Adrenal gland (tissue), 9 donors: ENCODE measurements at regions not wholly inside any gene's neighbourhood (a gene's known extent, or its start where the extent isn't known, plus 50 kb on each side); places are given as distances from the start of the nearest gene placed in this dataset.

Source experiments
- DNase-seq, 7 donors: peaks; one replicate each; pipeline ENCODE4 v3.0.0-alpha.2; 2019 to 2020
- H3K27ac ChIP-seq, 5 donors: fragments of 200-600 bp; sonication (generic) in 4 of 5; 1 replicate in 3 of 5; 2 replicates in 2 of 5; pipeline versions ENCODE4 v1.5.1 to v1.8.0; 2016 to 2020; ENCODE audit warnings: mild to moderate bottlenecking in 1 of 5
- H3K27me3 ChIP-seq: fragments of 200-600 bp; 2 replicates; pipeline ENCODE4 v1.8.0; 2021
- H3K36me3 ChIP-seq, 2 donors: fragments of 200-600 bp; replicated peaks in 1 of 2; 1 replicate in 1 of 2; 2 replicates in 1 of 2; pipeline versions ENCODE4 v1.5.1 to v1.8.0; 2018 to 2022
- H3K4me1 ChIP-seq, 2 donors: fragments of 200-600 bp; replicated peaks in 1 of 2; 1 replicate in 1 of 2; 2 replicates in 1 of 2; pipeline versions ENCODE4 v1.5.1 to v1.8.0; 2018 to 2021
- H3K4me3 ChIP-seq, 4 donors: fragments of 200-600 bp; sonication (generic) in 3 of 4; one replicate each; pipeline ENCODE4 v1.5.1; 2016 to 2018
- H3K9me3 ChIP-seq, 3 donors: fragments of 200-600 bp; sonication (generic) in 1 of 3; replicated peaks in 1 of 3; 1 replicate in 2 of 3; 2 replicates in 1 of 3; pipeline versions ENCODE4 v1.5.1 to v1.8.0; 2016 to 2021
- CTCF ChIP-seq, 6 experiments: fragments of 450-650 bp in 4 of 6; fragments of 200-600 bp in 2 of 6; sonication (generic) in 1 of 6; IDR thresholded peaks; 1 replicate in 5 of 6; 2 replicates in 1 of 6; pipeline versions ENCODE4 v1.5.1 to v1.8.0; 2016 to 2021; ENCODE audit warnings: antibody characterized with exemption in 6 of 6, mild to moderate bottlenecking in 2 of 6, moderate library complexity in 1 of 6
- POLR2A ChIP-seq, 2 donors: fragments of 450-650 bp; IDR thresholded peaks; one replicate each; pipeline ENCODE4 v1.6.1; 2017; ENCODE audit warnings: antibody characterized with exemption in 2 of 2, mild to moderate bottlenecking in 2 of 2, moderate library complexity in 1 of 2
- WGBS, 4 donors: extraction: QIAGEN DNeasy Blood & Tissue Kit in 2 of 4; methylation state at CpG; one replicate each; pipeline versions ENCODE4 v1.1.5 to v1.1.7; 2013 to 2017; 5-methylcytosine and 5-hydroxymethylcytosine counted together
- intact Hi-C, 2 donors: fragments of 100-400 bp; cut with DNase I; formaldehyde crosslinking; loops; one replicate each; pipeline versions ENCODE4 v1.14.1 to v1.15.0; 2022 to 2023
- donor health status: healthy with polysubstance abuse.
- donor health status: Bipolar disorder and iron deficiency.
- donor health status: DM: yes; HTN: yes; CAD: no.
- donor health status: DM: no; HTN: no; CAD: no.
- donor health status: DM: no; HTN: no; CAD: no.

- Histone ChIP-seq H3K4me1 (no peaks in the 10 kb centered on the region), H3K27me3 (no peaks in the 10 kb centered on the region), H3K9me3 (no peaks in the 10 kb centered on the region), H3K27ac (no peak overlapping the region), H3K36me3 (no peaks in the 10 kb centered on the region), H3K4me3 (no peak overlapping the region)
- intact Hi-C loops: no loop called here
- DNase-seq: no peak
- TF ChIP-seq POLR2A (IDR thresholded peaks at IDR 0.05) (no peak), CTCF (IDR thresholded peaks at IDR 0.05) (no peak)
Measured at GRCh38 chr2:53183581-53183980, 584.0 kb upstream of the CHAC2 start.

GRCh38 chr2:53182601-53183000, 585.0 kb upstream of the CHAC2 start:
- Histone ChIP-seq H3K9me3 (no peaks in the 10 kb centered on the region), H3K27me3 (no peaks in the 10 kb centered on the region), H3K4me3 (no peak overlapping the region), H3K27ac (no peak overlapping the region), H3K4me1 (no peaks in the 10 kb centered on the region), H3K36me3 (no peaks in the 10 kb centered on the region)
- intact Hi-C loops: no loop called here
- TF ChIP-seq POLR2A (IDR thresholded peaks at IDR 0.05): no peak
- no peak for TF ChIP-seq CTCF (IDR thresholded peaks at IDR 0.05)
- no peak for DNase-seq
- 65 to 83% (median 76%) methylated on average over 5 of the region's 5 CpGs for WGBS, 4 donors

GRCh38 chr2:53181759-53182158, 585.8 kb upstream of the CHAC2 start:
- no peak overlapping the region for H3K27ac ChIP-seq
- intact Hi-C loops: no loop called here
- H3K4me3 ChIP-seq: no peak overlapping the region
- H3K36me3 ChIP-seq: no peaks in the 10 kb centered on the region
- H3K9me3 ChIP-seq: no peaks in the 10 kb centered on the region
- H3K4me1 ChIP-seq: no peaks in the 10 kb centered on the region
- DNase-seq: no peak
- WGBS, 4 donors: 77 to 94% (median 88%) methylated on average over 2 of the region's 2 CpGs
- TF ChIP-seq CTCF (IDR thresholded peaks at IDR 0.05) (no peak), POLR2A (IDR thresholded peaks at IDR 0.05) (no peak)
- H3K27me3 ChIP-seq: no peaks in the 10 kb centered on the region

GRCh38 chr2:53177327-53177726, 590.3 kb upstream of the CHAC2 start:
- H3K27me3 ChIP-seq: no peaks in the 10 kb centered on the region
- 55 to 77% (median 73%) methylated on average over 1 of the region's 1 CpG for WGBS, 4 donors
- H3K9me3 ChIP-seq: no peaks in the 10 kb centered on the region
- TF ChIP-seq CTCF (IDR thresholded peaks at IDR 0.05): no peak
- no peak for TF ChIP-seq POLR2A (IDR thresholded peaks at IDR 0.05)
- H3K27ac ChIP-seq: no peak overlapping the region
- H3K36me3 ChIP-seq: no peaks in the 10 kb centered on the region
- H3K4me3 ChIP-seq: no peak overlapping the region
- no peak for DNase-seq
- intact Hi-C loops: no loop called here
- no peaks in the 10 kb centered on the region for H3K4me1 ChIP-seq
